ENCODE measurements at regions not wholly inside any gene's neighbourhood (a gene's known extent, or its start where the extent isn't known, plus 50 kb on each side); places are given as distances from the start of the nearest gene placed in this dataset.
A peak's percentile ranks its signal among the peaks of the same experiment; 100 is the strongest.

DNA sequence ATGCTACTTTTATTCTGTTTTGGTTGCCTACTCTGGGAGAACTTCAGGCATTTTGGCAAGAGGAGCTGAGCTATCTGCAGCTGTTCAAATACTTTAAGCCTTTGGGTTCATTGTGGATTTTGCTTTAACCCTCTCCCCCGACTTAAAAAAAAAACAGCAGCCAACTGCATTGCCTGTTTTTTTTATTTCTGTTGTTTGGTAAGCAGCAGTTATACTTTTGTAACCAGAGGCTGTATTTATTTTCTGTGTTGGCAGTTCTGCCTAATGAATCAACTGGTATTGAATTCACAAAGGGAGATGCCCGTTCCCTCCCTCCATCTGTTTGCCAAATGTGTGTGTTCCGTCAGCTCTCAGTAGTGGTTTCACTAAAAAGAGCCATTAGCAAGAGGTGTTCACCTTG lies 484.0 kb downstream of the UTRN start:
- TF ChIP-seq, protein P1, sequence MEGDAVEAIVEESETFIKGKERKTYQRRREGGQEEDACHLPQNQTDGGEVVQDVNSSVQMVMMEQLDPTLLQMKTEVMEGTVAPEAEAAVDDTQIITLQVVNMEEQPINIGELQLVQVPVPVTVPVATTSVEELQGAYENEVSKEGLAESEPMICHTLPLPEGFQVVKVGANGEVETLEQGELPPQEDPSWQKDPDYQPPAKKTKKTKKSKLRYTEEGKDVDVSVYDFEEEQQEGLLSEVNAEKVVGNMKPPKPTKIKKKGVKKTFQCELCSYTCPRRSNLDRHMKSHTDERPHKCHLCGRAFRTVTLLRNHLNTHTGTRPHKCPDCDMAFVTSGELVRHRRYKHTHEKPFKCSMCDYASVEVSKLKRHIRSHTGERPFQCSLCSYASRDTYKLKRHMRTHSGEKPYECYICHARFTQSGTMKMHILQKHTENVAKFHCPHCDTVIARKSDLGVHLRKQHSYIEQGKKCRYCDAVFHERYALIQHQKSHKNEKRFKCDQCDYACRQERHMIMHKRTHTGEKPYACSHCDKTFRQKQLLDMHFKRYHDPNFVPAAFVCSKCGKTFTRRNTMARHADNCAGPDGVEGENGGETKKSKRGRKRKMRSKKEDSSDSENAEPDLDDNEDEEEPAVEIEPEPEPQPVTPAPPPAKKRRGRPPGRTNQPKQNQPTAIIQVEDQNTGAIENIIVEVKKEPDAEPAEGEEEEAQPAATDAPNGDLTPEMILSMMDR (IDR thresholded peaks at IDR 0.05; ENCODE audit: low read depth, low read length) = no peak
- Histone ChIP-seq H3K27me3 (ENCODE audit: insufficient read depth, low read depth, severe bottlenecking) (no peaks in the 10 kb centered on the region), H3K27ac (no peak overlapping the region), H3K4me3 (ENCODE audit: low read depth, low read length) (no peak overlapping the region), H3K36me3 (no peaks in the 10 kb centered on the region), H3K9me3 (ENCODE audit: severe bottlenecking) (no peaks in the 10 kb centered on the region)
- DNase-seq = no peak

DNA sequence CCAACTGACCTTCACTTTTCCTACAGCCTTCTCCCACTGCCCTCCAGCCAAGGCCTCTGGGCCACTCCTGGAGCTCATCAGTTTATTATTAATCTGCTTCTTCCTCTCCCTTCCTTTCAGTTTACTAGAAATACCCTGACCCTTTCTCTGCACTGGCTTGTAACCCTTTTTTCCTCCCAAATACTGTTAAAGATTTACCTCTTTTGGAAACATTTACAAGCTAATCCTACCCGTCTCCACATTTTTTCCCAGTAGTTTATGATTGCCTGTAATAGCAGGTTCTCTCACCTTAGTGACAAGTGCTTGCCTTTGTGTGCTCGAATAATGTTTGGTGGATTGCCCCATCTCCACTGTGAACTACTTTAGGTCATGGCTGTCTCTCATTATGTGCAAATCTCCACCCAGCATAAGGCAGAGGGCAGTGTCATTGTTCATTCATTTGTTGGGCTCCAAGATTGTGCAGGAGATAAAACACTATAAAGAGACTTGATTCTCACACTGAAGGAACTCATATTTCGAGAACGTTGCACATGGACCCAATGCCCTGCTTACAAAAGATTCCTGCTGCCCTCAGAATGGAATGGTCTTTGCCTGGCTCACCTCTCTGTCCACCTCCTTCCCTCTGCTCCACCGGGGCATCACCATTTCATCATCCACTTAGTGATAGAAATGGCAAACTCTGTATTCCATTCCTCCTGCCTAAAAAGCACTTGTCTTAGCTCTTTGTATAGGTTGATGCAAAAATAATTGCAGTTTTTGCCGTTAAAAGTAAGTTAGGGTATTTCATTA lies 491.1 kb downstream of the UTRN start:
- DNase-seq = no peak
- no peak overlapping the region for H3K4me3 ChIP-seq (ENCODE audit: low read depth, low read length)
- no peaks in the 10 kb centered on the region for H3K36me3 ChIP-seq
- H3K27me3 ChIP-seq (ENCODE audit: insufficient read depth, low read depth, severe bottlenecking) = no peaks in the 10 kb centered on the region
- TF ChIP-seq, protein P1 (IDR thresholded peaks at IDR 0.05; ENCODE audit: low read depth, low read length) = no peak
- H3K9me3 ChIP-seq (ENCODE audit: severe bottlenecking) = no peaks in the 10 kb centered on the region
- no peak overlapping the region for H3K27ac ChIP-seq

DNA sequence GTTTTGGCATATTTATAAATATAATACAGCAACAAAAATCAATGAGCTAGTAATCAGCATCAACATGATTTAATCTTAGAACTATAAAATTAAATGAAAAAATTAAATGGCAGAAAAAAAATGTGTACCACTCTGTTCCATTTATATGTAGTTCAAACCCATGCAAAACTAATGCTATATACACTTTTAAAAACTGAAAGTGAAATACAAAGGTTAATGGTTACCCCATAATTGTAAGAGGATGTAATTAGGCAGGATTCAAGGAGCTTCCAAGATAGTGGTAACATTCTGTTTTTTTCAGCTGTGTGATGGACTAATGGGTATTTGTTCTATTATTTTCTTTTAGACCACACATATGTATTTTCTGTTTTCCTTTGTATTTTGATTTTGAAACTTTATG lies 492.1 kb downstream of the UTRN start:
- H3K27ac ChIP-seq = no peak overlapping the region
- no peaks in the 10 kb centered on the region for H3K27me3 ChIP-seq (ENCODE audit: insufficient read depth, low read depth, severe bottlenecking)
- no peak for DNase-seq
- TF ChIP-seq, protein P1 (IDR thresholded peaks at IDR 0.05; ENCODE audit: low read depth, low read length) = no peak
- no peaks in the 10 kb centered on the region for H3K36me3 ChIP-seq
- H3K9me3 ChIP-seq (ENCODE audit: severe bottlenecking) = no peaks in the 10 kb centered on the region
- H3K4me3 ChIP-seq (ENCODE audit: low read depth, low read length) = no peak overlapping the region

DNA sequence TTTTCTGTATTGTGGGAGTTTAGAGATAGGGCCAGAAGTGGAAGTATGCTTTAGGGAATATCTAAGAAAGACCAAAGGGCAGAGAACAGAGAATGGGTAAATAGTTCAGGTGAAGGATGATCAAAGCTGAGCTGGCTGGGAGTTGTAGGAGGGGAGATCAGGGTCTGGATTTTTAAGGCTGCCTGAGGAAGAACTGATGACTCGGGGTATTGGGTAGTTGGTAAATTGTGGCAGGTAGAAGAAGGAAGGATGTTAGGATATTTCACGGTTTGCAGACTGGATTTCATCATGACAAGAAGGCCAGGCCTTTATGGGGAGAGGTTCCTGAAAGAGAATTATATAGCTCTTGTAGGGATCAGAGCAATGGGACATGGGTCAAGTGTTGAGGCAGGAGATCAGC lies 492.9 kb downstream of the UTRN start:
- Histone ChIP-seq H3K9me3 (ENCODE audit: severe bottlenecking) (no peaks in the 10 kb centered on the region), H3K36me3 (no peaks in the 10 kb centered on the region), H3K27me3 (ENCODE audit: insufficient read depth, low read depth, severe bottlenecking) (no peaks in the 10 kb centered on the region), H3K27ac (no peak overlapping the region), H3K4me3 (ENCODE audit: low read depth, low read length) (no peak overlapping the region)
- no peak for DNase-seq
- TF ChIP-seq, protein P1 (IDR thresholded peaks at IDR 0.05; ENCODE audit: low read depth, low read length) = no peak

DNA sequence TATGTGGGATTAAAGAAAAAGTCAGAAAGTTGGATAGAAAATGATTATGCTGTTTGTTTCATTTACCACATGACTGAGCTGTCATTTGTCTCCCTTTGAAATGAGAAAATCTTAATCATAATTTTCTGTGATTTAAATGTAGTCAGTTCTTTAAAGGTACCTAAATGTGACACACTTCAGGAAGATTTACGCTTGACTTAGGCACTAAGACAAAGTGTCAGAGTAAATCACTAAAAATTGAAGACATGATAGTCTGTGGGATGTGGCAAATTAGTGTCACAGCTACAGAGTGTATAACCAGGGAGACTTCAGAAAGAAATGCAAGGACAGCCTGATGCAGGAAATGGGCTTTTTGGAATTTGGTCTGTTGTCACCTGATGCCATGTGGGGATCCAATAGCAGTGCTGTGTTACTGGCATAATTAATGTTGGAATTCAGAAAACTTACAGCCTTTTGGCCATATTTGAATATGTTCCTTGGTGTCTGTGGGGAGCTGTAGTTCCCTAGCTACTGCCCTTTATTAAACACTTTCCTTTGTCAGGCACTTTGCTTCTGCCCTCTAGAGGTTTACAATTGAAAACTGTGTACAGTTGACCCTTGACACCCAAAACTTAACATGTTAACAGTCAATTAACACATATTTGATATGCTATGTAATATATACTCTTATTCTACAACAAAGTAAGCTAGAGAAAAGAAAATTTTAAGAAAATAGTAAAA lies 493.8 kb downstream of the UTRN start:
- TF ChIP-seq, protein P1 (IDR thresholded peaks at IDR 0.05; ENCODE audit: low read depth, low read length) = peak; percentile 7; the same call in 1 of the 2 replicates
- H3K27me3 ChIP-seq (ENCODE audit: insufficient read depth, low read depth, severe bottlenecking) = no peaks in the 10 kb centered on the region
- no peak for DNase-seq
- H3K4me3 ChIP-seq (ENCODE audit: low read depth, low read length) = no peak overlapping the region
- no peaks in the 10 kb centered on the region for H3K9me3 ChIP-seq (ENCODE audit: severe bottlenecking)
- H3K27ac ChIP-seq = no peak overlapping the region
- no peaks in the 10 kb centered on the region for H3K36me3 ChIP-seq

All from WERI-Rb-1 (cell line).